ENCODE measurements at regions not wholly inside any gene's neighbourhood (a gene's known extent, or its start where the extent isn't known, plus 50 kb on each side); places are given as distances from the start of the nearest gene placed in this dataset.

- POLR2A ChIA-PET = no interaction called here
- H3K9me3 ChIP-seq (ENCODE audit: control extremely low read depth in 1 of 3, control insufficient read depth in 2 of 3, insufficient read depth in 1 of 3, low read length in 2 of 3) = peaks cover 0 to 26% (median 0%) of the 10 kb centered on the region in 3 donors
Measured at GRCh38 chr5:166788050-166788449, 1503.4 kb upstream of the WWC1 start.

GRCh38 chr5:166795756-166796155, 1495.7 kb upstream of the WWC1 start:
- no peaks in the 10 kb centered on the region for H3K79me2 ChIP-seq (ENCODE audit: control insufficient read depth, insufficient read depth, low read length)
- DNase-seq = no peak
- no peaks in the 10 kb centered on the region for H3K27me3 Mint-ChIP-seq
- intact Hi-C loops (cut with micrococcal nuclease) = no loop called here
- H3K27ac ChIP-seq (ENCODE audit: low read length in 2 of 2) = no peak overlapping the region
- no peaks in the 10 kb centered on the region for H3K27me3 ChIP-seq (replicated peaks in 1 of 4; ENCODE audit: control extremely low read depth in 1 of 4, control insufficient read depth in 3 of 4, insufficient read depth in 4 of 4, low read length in 3 of 4)
- H3K36me3 ChIP-seq (replicated peaks in 1 of 2; ENCODE audit: control extremely low read depth in 1 of 2, control insufficient read depth in 1 of 2, extremely low read depth in 1 of 2, insufficient read depth in 2 of 2, low read length in 1 of 2) = no peaks in the 10 kb centered on the region
- no peaks in the 10 kb centered on the region for H3K4me1 ChIP-seq (ENCODE audit: control insufficient read depth in 2 of 2, insufficient read depth in 2 of 2, low read length in 2 of 2)
- peaks cover 3% of the 10 kb centered on the region for H3K9me3 Mint-ChIP-seq (ENCODE audit: insufficient read depth)
- H4K20me1 ChIP-seq (ENCODE audit: control insufficient read depth, insufficient read depth, low read length, poor library complexity, severe bottlenecking) = no peaks in the 10 kb centered on the region
- H3K4me3 ChIP-seq (ENCODE audit: control extremely low read depth in 1 of 5, extremely low read depth in 1 of 5, insufficient read depth in 1 of 5, low read depth in 2 of 5, low read length in 4 of 5) = no peak overlapping the region
- H3K4me1 Mint-ChIP-seq = no peaks in the 10 kb centered on the region
- no CpG with 5 or more reads among the region's 3 CpGs for WGBS (ENCODE audit: insufficient coverage)
- no peak overlapping the region for H3K4me2 ChIP-seq (replicated peaks; ENCODE audit: low read depth, low read length, poor library complexity, severe bottlenecking)
- H3K4me3 Mint-ChIP-seq = no peak overlapping the region
- ATAC-seq (ENCODE audit: low read depth) = no peak
- no peak for TF ChIP-seq CTCF (IDR thresholded peaks at IDR 0.05)
- TF ChIP-seq EZH2 (IDR thresholded peaks at IDR 0.05; ENCODE audit: borderline replicate concordance, insufficient read depth, low read depth, low read length, poor library complexity, severe bottlenecking) = no peak
- H2AFZ ChIP-seq (ENCODE audit: insufficient read depth, low read depth, low read length, poor library complexity, severe bottlenecking) = no peak overlapping the region
- no peak overlapping the region for H3K27ac Mint-ChIP-seq
- ChIA-PET POLR2A (no interaction called here), CTCF (no interaction called here)
- peaks cover 0 to 15% (median 0%) of the 10 kb centered on the region in 3 donors for H3K9me3 ChIP-seq (ENCODE audit: control extremely low read depth in 1 of 3, control insufficient read depth in 2 of 3, insufficient read depth in 1 of 3, low read length in 2 of 3)
- H3K9ac ChIP-seq (ENCODE audit: low read length) = no peak overlapping the region

More at GRCh38 chr5:166788050-166788449, 1503.4 kb upstream of the WWC1 start:
- Histone ChIP-seq H4K20me1 (ENCODE audit: control insufficient read depth, insufficient read depth, low read length, poor library complexity, severe bottlenecking) (no peaks in the 10 kb centered on the region), H3K4me3 (ENCODE audit: control extremely low read depth in 1 of 5, extremely low read depth in 1 of 5, insufficient read depth in 1 of 5, low read depth in 2 of 5, low read length in 4 of 5) (no peak overlapping the region), H3K4me1 (ENCODE audit: control insufficient read depth in 2 of 2, insufficient read depth in 2 of 2, low read length in 2 of 2) (no peaks in the 10 kb centered on the region), H3K27me3 (replicated peaks in 1 of 4; ENCODE audit: control extremely low read depth in 1 of 4, control insufficient read depth in 3 of 4, insufficient read depth in 4 of 4, low read length in 3 of 4) (no peaks in the 10 kb centered on the region), H3K27ac (ENCODE audit: low read length in 2 of 2) (no peak overlapping the region), H2AFZ (ENCODE audit: insufficient read depth, low read depth, low read length, poor library complexity, severe bottlenecking) (no peak overlapping the region), H3K4me2 (replicated peaks; ENCODE audit: low read depth, low read length, poor library complexity, severe bottlenecking) (no peak overlapping the region), H3K79me2 (ENCODE audit: control insufficient read depth, insufficient read depth, low read length) (no peaks in the 10 kb centered on the region), H3K9ac (ENCODE audit: low read length) (no peak overlapping the region), H3K36me3 (replicated peaks in 1 of 2; ENCODE audit: control extremely low read depth in 1 of 2, control insufficient read depth in 1 of 2, extremely low read depth in 1 of 2, insufficient read depth in 2 of 2, low read length in 1 of 2) (no peaks in the 10 kb centered on the region)
- DNase-seq (no peak), ATAC-seq (ENCODE audit: low read depth) (no peak)
- CTCF ChIA-PET = no interaction called here
- intact Hi-C loops (cut with micrococcal nuclease) = no loop called here
- 71% methylated on average over 1 of the region's 1 CpG for WGBS (ENCODE audit: insufficient coverage)
- Mint-ChIP-seq H3K9me3 (ENCODE audit: insufficient read depth) (peaks cover 5% of the 10 kb centered on the region), H3K27me3 (no peaks in the 10 kb centered on the region), H3K27ac (no peak overlapping the region), H3K4me1 (no peaks in the 10 kb centered on the region), H3K4me3 (no peak overlapping the region)
- TF ChIP-seq CTCF (IDR thresholded peaks at IDR 0.05) = no peak
